ENCODE measurements at regions not wholly inside any gene's neighbourhood (a gene's known extent, or its start where the extent isn't known, plus 50 kb on each side); places are given as distances from the start of the nearest gene placed in this dataset.

- TF ChIP-seq USF2 (CRISPR knock-in tag; IDR thresholded peaks at IDR 0.05) (no peak), NFE2L1 (CRISPR knock-in tag; IDR thresholded peaks at IDR 0.05) (no peak), ZNF512 (CRISPR knock-in tag; IDR thresholded peaks at IDR 0.05; ENCODE audit: borderline replicate concordance) (no peak)
Observed at GRCh38 chr9:3136686-3137346, 292.9 kb upstream of the PUM3 start (continued).

GRCh38 chr9:3136230-3136629 lies 292.3 kb upstream of the PUM3 start:
- no peak for DNase-seq (ENCODE audit: low spot score)
- Mint-ChIP-seq H3K4me3 (no peak overlapping the region), H3K4me1 (no peaks in the 10 kb centered on the region), H3K27me3 (ENCODE audit: low read depth) (no peaks in the 10 kb centered on the region; the same call in 1 of the 2 replicates), H3K9me3 (peaks cover 28% of the 10 kb centered on the region), H3K27ac (no peak overlapping the region), H3K36me3 (peaks cover 11% of the 10 kb centered on the region)
- CTCF ChIA-PET, result no interaction called here
- ATAC-seq, result no peak
- TF ChIP-seq HMGXB4 (CRISPR knock-in tag; IDR thresholded peaks at IDR 0.05), result no peak
- TF ChIP-seq CBFB (CRISPR knock-in tag; IDR thresholded peaks at IDR 0.05; ENCODE audit: low read depth), result no peak
- no peak for TF ChIP-seq ZNF512 (CRISPR knock-in tag; IDR thresholded peaks at IDR 0.05; ENCODE audit: borderline replicate concordance)
- no peak for TF ChIP-seq USF2 (CRISPR knock-in tag; IDR thresholded peaks at IDR 0.05)
- no peak for TF ChIP-seq E2F1 (CRISPR knock-in tag; IDR thresholded peaks at IDR 0.05)
- no peak for TF ChIP-seq TEAD1 (CRISPR knock-in tag; IDR thresholded peaks at IDR 0.05)
- no peak for TF ChIP-seq ZMAT4 (CRISPR knock-in tag; IDR thresholded peaks at IDR 0.05)
- no peak for TF ChIP-seq IRF2 (CRISPR knock-in tag; IDR thresholded peaks at IDR 0.05; ENCODE audit: borderline replicate concordance, low read depth)
- no peak for TF ChIP-seq ZNF671 (CRISPR knock-in tag; IDR thresholded peaks at IDR 0.05)
- no peak for TF ChIP-seq NFE2L1 (CRISPR knock-in tag; IDR thresholded peaks at IDR 0.05)
- TF ChIP-seq CREM (CRISPR knock-in tag; IDR thresholded peaks at IDR 0.05), result no peak
- TF ChIP-seq FOXP4 (CRISPR knock-in tag; IDR thresholded peaks at IDR 0.05), result no peak
- POLR2A ChIA-PET, result no interaction called here

All from WTC11 (cell line).